ENCODE measurements at regions not wholly inside any gene's neighbourhood (a gene's known extent, or its start where the extent isn't known, plus 50 kb on each side); places are given as distances from the start of the nearest gene placed in this dataset.

- DNase-seq (ENCODE audit: low spot score in 2 of 2): no peak
- H3K4me3 ChIP-seq: no peak overlapping the region
- intact Hi-C loops (cut with DNase I): no loop called here
- H3K27ac ChIP-seq: no peak overlapping the region
- H3K9me3 ChIP-seq: no peaks in the 10 kb centered on the region
- no peaks in the 10 kb centered on the region for H3K36me3 ChIP-seq
- no peaks in the 10 kb centered on the region for H3K27me3 ChIP-seq
- H3K4me1 ChIP-seq: no peaks in the 10 kb centered on the region
- TF ChIP-seq CTCF (IDR thresholded peaks at IDR 0.05): no peak
Observed at GRCh38 chr13:47639738-47640447, 361.2 kb downstream of the SUCLA2 start.

GRCh38 chr13:47638627-47639026 lies 362.4 kb downstream of the SUCLA2 start:
- no peaks in the 10 kb centered on the region for H3K27me3 ChIP-seq
- intact Hi-C loops (cut with DNase I): no loop called here
- H3K27ac ChIP-seq: no peak overlapping the region
- H3K4me3 ChIP-seq: no peak overlapping the region
- TF ChIP-seq CTCF (IDR thresholded peaks at IDR 0.05): no peak
- peaks cover 0 to 3% of the 10 kb centered on the region in 2 donors for H3K9me3 ChIP-seq
- H3K36me3 ChIP-seq: no peaks in the 10 kb centered on the region
- DNase-seq (ENCODE audit: low spot score in 2 of 2): no peak
- H3K4me1 ChIP-seq: no peaks in the 10 kb centered on the region

GRCh38 chr13:47632311-47632710 lies 368.8 kb downstream of the SUCLA2 start:
- Histone ChIP-seq H3K4me3 (no peak overlapping the region), H3K27ac (no peak overlapping the region), H3K4me1 (no peaks in the 10 kb centered on the region), H3K36me3 (no peaks in the 10 kb centered on the region), H3K27me3 (no peaks in the 10 kb centered on the region), H3K9me3 (peaks cover 0 to 3% of the 10 kb centered on the region in 2 donors)
- intact Hi-C loops (cut with DNase I): no loop called here
- no peak for DNase-seq (ENCODE audit: low spot score in 2 of 2)
- no peak for TF ChIP-seq CTCF (IDR thresholded peaks at IDR 0.05)

GRCh38 chr13:47628666-47629065 lies 372.4 kb downstream of the SUCLA2 start:
- TF ChIP-seq CTCF (IDR thresholded peaks at IDR 0.05): no peak
- no peaks in the 10 kb centered on the region for H3K27me3 ChIP-seq
- H3K4me1 ChIP-seq: no peaks in the 10 kb centered on the region
- no peaks in the 10 kb centered on the region for H3K9me3 ChIP-seq
- no peaks in the 10 kb centered on the region for H3K36me3 ChIP-seq
- DNase-seq (ENCODE audit: low spot score in 2 of 2): no peak
- H3K27ac ChIP-seq: no peak overlapping the region
- intact Hi-C loops (cut with DNase I): no loop called here
- no peak overlapping the region for H3K4me3 ChIP-seq

GRCh38 chr13:47623862-47624261 lies 377.2 kb downstream of the SUCLA2 start:
- no peak for TF ChIP-seq CTCF (IDR thresholded peaks at IDR 0.05)
- intact Hi-C loops (cut with DNase I): no loop called here
- H3K27me3 ChIP-seq: no peaks in the 10 kb centered on the region
- H3K4me3 ChIP-seq: no peak overlapping the region
- no peaks in the 10 kb centered on the region for H3K4me1 ChIP-seq
- no peaks in the 10 kb centered on the region for H3K9me3 ChIP-seq
- H3K27ac ChIP-seq: no peak overlapping the region
- no peak for DNase-seq (ENCODE audit: low spot score in 2 of 2)
- no peaks in the 10 kb centered on the region for H3K36me3 ChIP-seq

GRCh38 chr13:47621931-47622330 lies 379.1 kb downstream of the SUCLA2 start:
- Histone ChIP-seq H3K4me1 (no peaks in the 10 kb centered on the region), H3K36me3 (no peaks in the 10 kb centered on the region), H3K27ac (no peak overlapping the region), H3K27me3 (no peaks in the 10 kb centered on the region), H3K9me3 (peaks cover 0 to 2% of the 10 kb centered on the region in 2 donors), H3K4me3 (no peak overlapping the region)
- TF ChIP-seq CTCF (IDR thresholded peaks at IDR 0.05): no peak
- intact Hi-C loops (cut with DNase I): no loop called here
- DNase-seq (ENCODE audit: low spot score in 2 of 2): no peak
